Fibroblast of pulmonary artery (primary cell): ENCODE measurements at regions not wholly inside any gene's neighbourhood (a gene's known extent, or its start where the extent isn't known, plus 50 kb on each side); places are given as distances from the start of the nearest gene placed in this dataset.
A peak's percentile ranks its signal among the peaks of the same experiment; 100 is the strongest.

Source experiments
- DNase-seq: peaks from one replicate; pipeline ENCODE4 v3.0.0-alpha.2; 2010; ENCODE audit warnings: low read depth
- H3K4me3 ChIP-seq: replicated peaks from 2 replicates; pipeline ENCODE4 v1.5.1; 2011; ENCODE audit warnings: low read depth, mild to moderate bottlenecking, control low read depth, low read length, moderate library complexity
- TF ChIP-seq, protein P1 (sequence below): IDR thresholded peaks from 2 replicates; pipeline ENCODE4 v1.5.1; 2011; ENCODE audit warnings: mild to moderate bottlenecking, control low read depth, low read length, inconsistent platforms; ENCODE audit errors: missing control alignments

DNA sequence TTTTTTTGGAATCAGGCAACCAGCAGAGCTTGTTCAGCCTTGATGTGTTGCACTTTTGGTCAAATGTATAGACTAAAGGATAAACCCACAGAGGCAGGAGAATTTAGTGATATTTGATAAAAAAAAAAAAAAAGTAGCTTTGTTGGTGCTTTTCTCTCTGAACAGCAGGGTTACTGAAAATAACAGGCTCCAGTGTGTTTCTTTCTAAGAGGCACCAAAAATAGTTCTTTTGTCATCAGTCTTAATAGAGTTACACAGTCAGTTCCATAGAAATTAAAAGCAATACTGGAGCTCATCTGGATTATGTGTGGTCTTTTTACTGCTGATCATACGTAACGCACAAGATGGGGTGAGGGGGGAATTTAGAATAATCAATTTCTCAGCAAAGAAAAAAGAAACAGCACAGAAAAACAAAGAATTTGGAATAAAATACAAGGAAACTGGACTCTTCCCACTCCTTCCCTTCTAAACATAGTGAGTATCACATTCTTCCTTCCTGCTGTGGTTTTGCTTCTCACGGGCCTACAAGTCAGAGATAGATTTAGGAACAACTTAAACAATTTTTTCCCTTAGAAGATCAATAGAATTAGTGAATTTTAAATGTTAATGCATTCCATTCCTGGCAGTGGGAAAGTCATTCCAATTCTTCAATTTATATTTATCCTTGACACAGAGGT lies 178.8 kb upstream of the AKR1E2 start:
- TF ChIP-seq, protein P1, sequence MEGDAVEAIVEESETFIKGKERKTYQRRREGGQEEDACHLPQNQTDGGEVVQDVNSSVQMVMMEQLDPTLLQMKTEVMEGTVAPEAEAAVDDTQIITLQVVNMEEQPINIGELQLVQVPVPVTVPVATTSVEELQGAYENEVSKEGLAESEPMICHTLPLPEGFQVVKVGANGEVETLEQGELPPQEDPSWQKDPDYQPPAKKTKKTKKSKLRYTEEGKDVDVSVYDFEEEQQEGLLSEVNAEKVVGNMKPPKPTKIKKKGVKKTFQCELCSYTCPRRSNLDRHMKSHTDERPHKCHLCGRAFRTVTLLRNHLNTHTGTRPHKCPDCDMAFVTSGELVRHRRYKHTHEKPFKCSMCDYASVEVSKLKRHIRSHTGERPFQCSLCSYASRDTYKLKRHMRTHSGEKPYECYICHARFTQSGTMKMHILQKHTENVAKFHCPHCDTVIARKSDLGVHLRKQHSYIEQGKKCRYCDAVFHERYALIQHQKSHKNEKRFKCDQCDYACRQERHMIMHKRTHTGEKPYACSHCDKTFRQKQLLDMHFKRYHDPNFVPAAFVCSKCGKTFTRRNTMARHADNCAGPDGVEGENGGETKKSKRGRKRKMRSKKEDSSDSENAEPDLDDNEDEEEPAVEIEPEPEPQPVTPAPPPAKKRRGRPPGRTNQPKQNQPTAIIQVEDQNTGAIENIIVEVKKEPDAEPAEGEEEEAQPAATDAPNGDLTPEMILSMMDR: no peak
- DNase-seq: peak; percentile 35
- H3K4me3 ChIP-seq: no peak overlapping the region

DNA sequence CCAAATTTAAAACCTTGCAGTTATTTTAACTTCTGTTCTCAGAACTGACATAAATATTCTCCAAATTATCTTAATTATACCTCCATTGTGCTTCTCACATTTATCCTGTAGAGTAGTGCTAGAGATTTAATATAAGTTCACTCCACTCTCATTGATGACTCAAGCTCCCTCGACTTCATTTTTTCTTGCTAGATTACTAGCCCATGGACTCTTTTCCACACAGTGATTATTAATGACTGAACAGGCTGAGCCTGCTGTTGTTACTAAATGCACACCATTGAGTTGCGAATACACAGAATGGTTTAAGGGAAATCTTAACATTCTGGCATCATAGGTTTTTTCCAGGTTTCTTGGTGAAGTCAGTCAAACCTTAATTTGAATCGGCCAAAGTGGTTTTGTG lies 179.5 kb upstream of the AKR1E2 start:
- no peak for DNase-seq
- H3K4me3 ChIP-seq: no peak overlapping the region
- TF ChIP-seq, protein P1: no peak

DNA sequence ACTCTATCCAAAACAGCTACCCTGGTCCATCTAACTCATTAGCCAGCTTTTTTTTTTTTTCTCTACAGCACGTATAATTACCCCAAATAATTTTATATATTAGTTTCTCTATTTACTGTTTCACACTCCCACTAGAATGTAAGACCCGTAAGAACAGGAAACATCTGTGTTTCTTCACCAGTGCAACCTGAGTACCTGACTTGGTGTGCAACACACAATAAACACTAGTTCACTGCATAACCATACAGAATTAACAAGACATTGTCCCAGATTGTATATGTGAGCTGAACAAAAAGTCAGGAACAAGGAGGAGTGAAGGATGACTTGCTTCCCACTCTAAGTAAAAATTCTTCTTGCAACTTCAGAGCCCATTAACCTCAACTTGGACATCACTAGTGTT lies 180.2 kb upstream of the AKR1E2 start:
- no peak overlapping the region for H3K4me3 ChIP-seq
- TF ChIP-seq, protein P1: no peak
- no peak for DNase-seq

DNA sequence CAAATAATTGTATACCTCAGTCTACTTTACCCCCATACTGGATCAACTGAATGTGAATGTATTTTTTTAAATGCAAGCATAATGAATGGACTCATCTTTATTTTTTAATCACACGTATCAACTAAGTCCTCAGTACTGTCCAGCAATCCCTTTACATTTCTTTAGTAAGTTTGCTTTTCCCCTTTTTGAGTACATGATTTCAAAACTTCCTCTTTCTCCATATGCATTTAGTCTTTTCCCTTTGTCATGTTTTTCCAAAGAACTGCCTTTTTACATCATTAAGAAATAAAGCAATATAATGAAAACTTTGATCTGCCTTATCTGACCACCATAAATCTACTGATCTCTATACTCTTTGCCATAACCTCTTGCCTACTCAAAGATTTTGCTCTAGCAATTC lies 182.5 kb upstream of the AKR1E2 start:
- TF ChIP-seq, protein P1: no peak
- DNase-seq: no peak
- H3K4me3 ChIP-seq: no peak overlapping the region

DNA sequence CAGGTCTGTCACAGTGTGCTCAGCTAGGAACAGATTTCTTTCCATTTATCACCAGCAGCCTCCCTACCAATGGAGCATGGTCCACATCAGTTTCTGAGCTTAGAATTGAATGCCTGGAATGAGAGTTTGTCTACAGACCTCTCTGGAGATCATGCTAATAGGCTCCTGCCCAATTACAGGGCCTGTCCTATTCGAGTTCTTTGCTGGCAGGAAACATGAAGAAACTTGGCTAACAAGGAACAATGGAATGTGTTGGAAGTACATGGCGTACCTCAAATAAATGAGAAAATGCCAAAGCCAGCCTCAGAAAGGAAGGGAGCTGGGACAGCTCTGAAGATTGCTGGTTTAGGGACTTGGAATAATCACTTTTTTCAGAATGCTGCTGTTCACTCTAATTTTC lies 186.0 kb upstream of the AKR1E2 start:
- TF ChIP-seq, protein P1: no peak
- DNase-seq: peak; percentile 58
- H3K4me3 ChIP-seq: no peak overlapping the region

DNA sequence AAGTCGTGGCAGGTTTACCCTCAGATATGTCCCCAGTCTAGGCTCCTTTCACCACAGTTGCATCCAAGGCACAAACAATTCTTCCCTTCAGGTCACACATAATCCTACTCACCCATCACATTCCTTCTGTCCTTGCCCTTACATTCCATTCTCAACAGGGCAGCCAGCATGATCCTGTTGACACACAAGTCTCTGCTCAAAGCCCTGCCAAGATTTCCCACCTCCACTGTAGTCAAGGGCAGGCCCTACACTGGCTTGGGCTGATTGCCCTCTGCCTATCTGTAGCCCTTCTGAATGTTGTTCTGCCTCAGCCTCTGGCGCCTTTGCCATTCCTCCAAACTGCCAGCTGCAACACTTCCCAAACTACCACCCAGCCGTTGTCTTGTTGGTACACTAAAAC lies 187.9 kb upstream of the AKR1E2 start:
- H3K4me3 ChIP-seq: no peak overlapping the region
- TF ChIP-seq, protein P1: no peak
- DNase-seq: no peak

DNA sequence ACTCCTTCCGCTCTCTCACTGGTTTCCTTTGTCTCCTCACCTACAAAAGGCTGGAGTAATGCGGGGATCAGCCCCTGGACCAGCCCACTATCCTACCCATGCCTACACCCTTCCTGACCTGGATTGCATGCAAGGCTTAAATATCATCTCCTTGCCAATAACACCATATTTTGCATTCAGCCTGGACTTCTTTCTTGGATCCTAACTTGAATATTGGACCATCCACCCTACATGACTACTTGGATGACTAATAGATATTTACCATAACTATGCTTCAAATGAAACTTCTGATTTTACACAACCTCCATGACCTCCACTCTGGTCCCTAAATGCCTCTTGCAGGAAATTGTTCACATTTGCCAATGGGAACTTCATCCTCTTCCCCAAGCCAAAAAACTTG lies 188.3 kb upstream of the AKR1E2 start:
- TF ChIP-seq, protein P1: no peak
- no peak overlapping the region for H3K4me3 ChIP-seq
- no peak for DNase-seq
